Endodermal cell (in vitro differentiated cells): ENCODE measurements at regions not wholly inside any gene's neighbourhood (a gene's known extent, or its start where the extent isn't known, plus 50 kb on each side); places are given as distances from the start of the nearest gene placed in this dataset.

Experiments
- DNase-seq: peaks from one replicate; pipeline ENCODE4 v3.0.0-alpha.2; 2017
- H3K27ac ChIP-seq: 2 replicates; pipeline ENCODE4 v1.5.1; 2013; ENCODE audit warnings: mild to moderate bottlenecking, low read depth, low read length, moderate library complexity
- H3K27me3 ChIP-seq: 2 replicates; pipeline ENCODE4 v1.6.1; 2013; ENCODE audit warnings: mild to moderate bottlenecking, low read length, moderate library complexity; ENCODE audit not compliant: insufficient read depth, control insufficient read depth, poor library complexity, severe bottlenecking
- H3K36me3 ChIP-seq: 2 replicates; pipeline ENCODE4 v1.7.0; 2013; ENCODE audit warnings: mild to moderate bottlenecking, low read length, moderate library complexity; ENCODE audit not compliant: control insufficient read depth, insufficient read depth
- H3K4me1 ChIP-seq: one replicate; pipeline ENCODE4 v1.7.0; 2013; ENCODE audit warnings: low read length; ENCODE audit not compliant: control insufficient read depth, insufficient read depth
- H3K4me3 ChIP-seq: 2 replicates; pipeline ENCODE4 v1.5.1; 2013; ENCODE audit warnings: mild to moderate bottlenecking, low read length, moderate library complexity
- H3K9ac ChIP-seq: 2 replicates; pipeline ENCODE4 v1.6.1; 2013; ENCODE audit warnings: mild to moderate bottlenecking, low read length, moderate library complexity; ENCODE audit not compliant: poor library complexity, severe bottlenecking; ENCODE audit errors: extremely low read depth
- H3K9me3 ChIP-seq: 2 replicates; pipeline ENCODE4 v1.6.1; 2013; ENCODE audit warnings: mild to moderate bottlenecking, low read length, moderate library complexity; ENCODE audit not compliant: control insufficient read depth
- H3K27ac Mint-ChIP-seq: 2 replicates; pipeline ENCODE4 v1.8.0; 2020; ENCODE audit warnings: mixed read lengths
- H3K27me3 Mint-ChIP-seq: 2 replicates; pipeline ENCODE4 v1.8.0; 2021; ENCODE audit warnings: mild to moderate bottlenecking, mixed read lengths; ENCODE audit not compliant: insufficient read depth
- H3K36me3 Mint-ChIP-seq: 2 replicates; pipeline ENCODE4 v1.8.0; 2020; ENCODE audit warnings: low read depth, mixed read lengths
- H3K4me1 Mint-ChIP-seq: 2 replicates; pipeline ENCODE4 v1.8.0; 2020; ENCODE audit warnings: mixed read lengths
- H3K4me3 Mint-ChIP-seq: 2 replicates; pipeline ENCODE4 v1.8.0; 2020; ENCODE audit warnings: mild to moderate bottlenecking, moderate library complexity, mixed read lengths
- H3K9me3 Mint-ChIP-seq: 2 replicates; pipeline ENCODE4 v1.8.0; 2020; ENCODE audit warnings: mild to moderate bottlenecking, mixed read lengths
- CTCF ChIP-seq: fragments of 200-600 bp; sonication (generic); conservative IDR thresholded peaks from 2 replicates; pipeline ENCODE4 v1.5.0; 2021; ENCODE audit warnings: antibody characterized with exemption, mild to moderate bottlenecking
- WGBS, 2 experiments: methylation state at CpG; one replicate each; pipeline versions ENCODE4 v1.1.5 to v1.1.7; 2013; ENCODE audit warnings: missing lambda C conversion rate in 2 of 2, mixed read lengths in 1 of 2; ENCODE audit not compliant: insufficient coverage in 1 of 2, insufficient read length in 1 of 2; 5-methylcytosine and 5-hydroxymethylcytosine counted together

DNA sequence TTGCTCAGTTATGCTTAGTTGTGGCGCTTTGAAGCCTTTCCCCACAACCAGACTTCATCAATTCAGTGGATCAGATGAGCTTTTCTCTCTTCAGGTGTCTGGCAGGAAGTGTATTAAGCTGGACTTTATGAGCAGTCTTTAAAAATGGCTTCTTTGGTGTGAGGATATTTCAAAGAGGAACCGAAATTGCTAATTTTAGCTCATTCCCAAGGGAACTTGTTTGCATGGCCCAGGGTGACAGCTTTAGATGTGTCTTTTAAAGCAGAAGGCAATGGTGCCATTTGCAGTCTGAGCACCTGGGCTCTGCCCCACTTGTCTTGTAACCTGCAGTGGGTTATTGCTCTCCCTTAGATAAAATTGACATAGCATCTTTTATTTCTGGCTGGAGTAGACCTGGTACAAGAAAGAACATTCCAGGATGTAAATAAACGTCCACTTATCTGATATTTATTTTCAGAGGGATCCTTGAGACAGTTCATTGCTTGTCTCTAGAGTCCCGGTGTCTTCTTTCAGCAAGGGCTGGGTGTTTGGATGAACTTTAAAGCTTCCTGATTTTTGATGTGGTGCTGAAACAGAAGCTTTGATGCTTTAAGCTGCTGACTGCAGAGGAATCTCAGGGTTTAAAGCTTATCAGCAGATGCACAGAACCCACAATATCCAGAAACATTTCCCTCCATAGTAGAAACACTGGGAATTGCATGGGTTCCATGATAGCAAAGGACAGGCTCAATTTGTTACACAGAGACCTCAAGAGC lies 241.7 kb downstream of the ADGRL2 start:
- Histone ChIP-seq H3K36me3 (no peaks in the 10 kb centered on the region), H3K9ac (no peak overlapping the region), H3K4me3 (no peak overlapping the region), H3K27me3 (peaks cover 24% of the 10 kb centered on the region), H3K9me3 (no peaks in the 10 kb centered on the region), H3K4me1 (no peaks in the 10 kb centered on the region), H3K27ac (no peak overlapping the region)
- Mint-ChIP-seq H3K27ac (no peak overlapping the region), H3K4me1 (peaks cover 19% of the 10 kb centered on the region), H3K9me3 (no peaks in the 10 kb centered on the region), H3K27me3 (peaks cover 29% of the 10 kb centered on the region), H3K4me3 (no peak overlapping the region), H3K36me3 (no peaks in the 10 kb centered on the region)
- TF ChIP-seq CTCF = no peak
- no peak for DNase-seq
- WGBS, 2 experiments = 90 to 100% methylated on average over 2 to 4 of the region's 4 CpGs
